ENCODE measurements at regions not wholly inside any gene's neighbourhood (a gene's known extent, or its start where the extent isn't known, plus 50 kb on each side); places are given as distances from the start of the nearest gene placed in this dataset.

DNA sequence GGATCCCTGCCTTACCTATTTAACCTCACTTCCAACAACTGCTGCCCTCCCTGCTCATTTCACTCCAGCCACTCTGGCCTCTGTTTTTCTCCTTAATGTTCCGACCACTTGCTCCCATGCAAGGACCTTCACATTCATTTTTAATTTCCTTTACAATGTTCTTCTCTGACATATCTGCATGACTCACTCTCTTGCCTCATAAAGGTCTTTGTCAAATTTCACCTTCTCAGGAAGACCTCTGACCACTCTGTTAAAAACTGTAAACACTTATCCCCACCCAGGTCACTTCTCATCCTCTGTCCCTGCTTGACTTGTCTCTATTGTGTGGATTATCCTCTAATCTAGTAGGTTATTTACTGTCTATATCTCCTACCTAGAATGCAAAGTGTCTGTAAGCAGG is 751.2 kb downstream of the BRINP1 start:
- TF ChIP-seq, protein P1, sequence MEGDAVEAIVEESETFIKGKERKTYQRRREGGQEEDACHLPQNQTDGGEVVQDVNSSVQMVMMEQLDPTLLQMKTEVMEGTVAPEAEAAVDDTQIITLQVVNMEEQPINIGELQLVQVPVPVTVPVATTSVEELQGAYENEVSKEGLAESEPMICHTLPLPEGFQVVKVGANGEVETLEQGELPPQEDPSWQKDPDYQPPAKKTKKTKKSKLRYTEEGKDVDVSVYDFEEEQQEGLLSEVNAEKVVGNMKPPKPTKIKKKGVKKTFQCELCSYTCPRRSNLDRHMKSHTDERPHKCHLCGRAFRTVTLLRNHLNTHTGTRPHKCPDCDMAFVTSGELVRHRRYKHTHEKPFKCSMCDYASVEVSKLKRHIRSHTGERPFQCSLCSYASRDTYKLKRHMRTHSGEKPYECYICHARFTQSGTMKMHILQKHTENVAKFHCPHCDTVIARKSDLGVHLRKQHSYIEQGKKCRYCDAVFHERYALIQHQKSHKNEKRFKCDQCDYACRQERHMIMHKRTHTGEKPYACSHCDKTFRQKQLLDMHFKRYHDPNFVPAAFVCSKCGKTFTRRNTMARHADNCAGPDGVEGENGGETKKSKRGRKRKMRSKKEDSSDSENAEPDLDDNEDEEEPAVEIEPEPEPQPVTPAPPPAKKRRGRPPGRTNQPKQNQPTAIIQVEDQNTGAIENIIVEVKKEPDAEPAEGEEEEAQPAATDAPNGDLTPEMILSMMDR (IDR thresholded peaks at IDR 0.05): no peak
- TF ChIP-seq EZH2 (IDR thresholded peaks at IDR 0.05): no peak
